ENCODE measurements at regions not wholly inside any gene's neighbourhood (a gene's known extent, or its start where the extent isn't known, plus 50 kb on each side); places are given as distances from the start of the nearest gene placed in this dataset.

DNA sequence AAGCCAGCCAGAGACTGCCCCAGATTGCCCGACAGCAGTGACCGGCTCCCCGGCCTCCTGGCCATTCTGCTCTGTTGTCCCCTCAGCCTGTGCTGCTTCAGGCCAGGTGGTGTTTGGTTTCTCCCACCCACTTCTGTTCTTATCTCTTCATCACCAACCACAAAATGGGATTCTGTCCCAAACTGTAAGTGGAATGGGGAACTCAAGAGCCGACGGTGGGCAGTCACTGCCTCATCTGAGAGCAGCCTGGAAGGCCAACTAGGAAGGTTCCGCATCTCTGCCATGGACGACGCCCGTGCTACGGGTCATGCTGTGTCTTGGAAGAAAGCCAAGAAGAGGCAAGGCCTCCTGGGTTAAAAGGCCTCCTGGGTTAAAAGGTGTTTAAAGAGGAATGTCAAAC, 219.0 kb upstream of the PIK3R1 start:
- TF ChIP-seq, protein P1, sequence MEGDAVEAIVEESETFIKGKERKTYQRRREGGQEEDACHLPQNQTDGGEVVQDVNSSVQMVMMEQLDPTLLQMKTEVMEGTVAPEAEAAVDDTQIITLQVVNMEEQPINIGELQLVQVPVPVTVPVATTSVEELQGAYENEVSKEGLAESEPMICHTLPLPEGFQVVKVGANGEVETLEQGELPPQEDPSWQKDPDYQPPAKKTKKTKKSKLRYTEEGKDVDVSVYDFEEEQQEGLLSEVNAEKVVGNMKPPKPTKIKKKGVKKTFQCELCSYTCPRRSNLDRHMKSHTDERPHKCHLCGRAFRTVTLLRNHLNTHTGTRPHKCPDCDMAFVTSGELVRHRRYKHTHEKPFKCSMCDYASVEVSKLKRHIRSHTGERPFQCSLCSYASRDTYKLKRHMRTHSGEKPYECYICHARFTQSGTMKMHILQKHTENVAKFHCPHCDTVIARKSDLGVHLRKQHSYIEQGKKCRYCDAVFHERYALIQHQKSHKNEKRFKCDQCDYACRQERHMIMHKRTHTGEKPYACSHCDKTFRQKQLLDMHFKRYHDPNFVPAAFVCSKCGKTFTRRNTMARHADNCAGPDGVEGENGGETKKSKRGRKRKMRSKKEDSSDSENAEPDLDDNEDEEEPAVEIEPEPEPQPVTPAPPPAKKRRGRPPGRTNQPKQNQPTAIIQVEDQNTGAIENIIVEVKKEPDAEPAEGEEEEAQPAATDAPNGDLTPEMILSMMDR (IDR thresholded peaks at IDR 0.05 in 2 of 3, conservative IDR thresholded peaks at IDR 0.05 in 1 of 3; ENCODE audit: control insufficient read depth in 2 of 3, extremely low read depth in 1 of 3, insufficient read depth in 1 of 3, low read depth in 3 of 3, low read length in 3 of 3): no peak
- TF ChIP-seq RBBP5 (conservative IDR thresholded peaks at IDR 0.05) (no peak), CHD4 (IDR thresholded peaks at IDR 0.05) (no peak), POLR2A (IDR thresholded peaks at IDR 0.05; ENCODE audit: low read depth, low read length) (no peak), GABPA (IDR thresholded peaks at IDR 0.05; ENCODE audit: low read depth) (no peak), POLR2AphosphoS5 (IDR thresholded peaks at IDR 0.05; ENCODE audit: low read length) (no peak), EP300 (IDR thresholded peaks at IDR 0.05; ENCODE audit: borderline replicate concordance in 1 of 2, control insufficient read depth in 1 of 2, low read depth in 2 of 2, low read length in 2 of 2) (no peak), BACH1 (IDR thresholded peaks at IDR 0.05; ENCODE audit: borderline replicate concordance) (no peak), MXI1 (IDR thresholded peaks at IDR 0.05; ENCODE audit: low read depth, low read length) (no peak)
- TF ChIP-seq, protein P2, sequence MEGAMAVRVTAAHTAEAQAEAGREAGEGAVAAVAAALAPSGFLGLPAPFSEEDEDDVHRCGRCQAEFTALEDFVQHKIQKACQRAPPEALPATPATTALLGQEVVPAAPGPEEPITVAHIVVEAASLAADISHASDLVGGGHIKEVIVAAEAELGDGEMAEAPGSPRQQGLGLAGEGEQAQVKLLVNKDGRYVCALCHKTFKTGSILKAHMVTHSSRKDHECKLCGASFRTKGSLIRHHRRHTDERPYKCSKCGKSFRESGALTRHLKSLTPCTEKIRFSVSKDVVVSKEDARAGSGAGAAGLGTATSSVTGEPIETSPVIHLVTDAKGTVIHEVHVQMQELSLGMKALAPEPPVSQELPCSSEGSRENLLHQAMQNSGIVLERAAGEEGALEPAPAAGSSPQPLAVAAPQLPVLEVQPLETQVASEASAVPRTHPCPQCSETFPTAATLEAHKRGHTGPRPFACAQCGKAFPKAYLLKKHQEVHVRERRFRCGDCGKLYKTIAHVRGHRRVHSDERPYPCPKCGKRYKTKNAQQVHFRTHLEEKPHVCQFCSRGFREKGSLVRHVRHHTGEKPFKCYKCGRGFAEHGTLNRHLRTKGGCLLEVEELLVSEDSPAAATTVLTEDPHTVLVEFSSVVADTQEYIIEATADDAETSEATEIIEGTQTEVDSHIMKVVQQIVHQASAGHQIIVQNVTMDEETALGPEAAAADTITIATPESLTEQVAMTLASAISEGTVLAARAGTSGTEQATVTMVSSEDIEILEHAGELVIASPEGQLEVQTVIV (IDR thresholded peaks at IDR 0.05; ENCODE audit: borderline replicate concordance, partially characterized antibody): no peak
- TF ChIP-seq, protein P3, sequence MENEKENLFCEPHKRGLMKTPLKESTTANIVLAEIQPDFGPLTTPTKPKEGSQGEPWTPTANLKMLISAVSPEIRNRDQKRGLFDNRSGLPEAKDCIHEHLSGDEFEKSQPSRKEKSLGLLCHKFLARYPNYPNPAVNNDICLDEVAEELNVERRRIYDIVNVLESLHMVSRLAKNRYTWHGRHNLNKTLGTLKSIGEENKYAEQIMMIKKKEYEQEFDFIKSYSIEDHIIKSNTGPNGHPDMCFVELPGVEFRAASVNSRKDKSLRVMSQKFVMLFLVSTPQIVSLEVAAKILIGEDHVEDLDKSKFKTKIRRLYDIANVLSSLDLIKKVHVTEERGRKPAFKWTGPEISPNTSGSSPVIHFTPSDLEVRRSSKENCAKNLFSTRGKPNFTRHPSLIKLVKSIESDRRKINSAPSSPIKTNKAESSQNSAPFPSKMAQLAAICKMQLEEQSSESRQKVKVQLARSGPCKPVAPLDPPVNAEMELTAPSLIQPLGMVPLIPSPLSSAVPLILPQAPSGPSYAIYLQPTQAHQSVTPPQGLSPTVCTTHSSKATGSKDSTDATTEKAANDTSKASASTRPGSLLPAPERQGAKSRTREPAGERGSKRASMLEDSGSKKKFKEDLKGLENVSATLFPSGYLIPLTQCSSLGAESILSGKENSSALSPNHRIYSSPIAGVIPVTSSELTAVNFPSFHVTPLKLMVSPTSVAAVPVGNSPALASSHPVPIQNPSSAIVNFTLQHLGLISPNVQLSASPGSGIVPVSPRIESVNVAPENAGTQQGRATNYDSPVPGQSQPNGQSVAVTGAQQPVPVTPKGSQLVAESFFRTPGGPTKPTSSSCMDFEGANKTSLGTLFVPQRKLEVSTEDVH (IDR thresholded peaks at IDR 0.05; ENCODE audit: low read depth, partially characterized antibody): no peak
- TF ChIP-seq, protein P4, sequence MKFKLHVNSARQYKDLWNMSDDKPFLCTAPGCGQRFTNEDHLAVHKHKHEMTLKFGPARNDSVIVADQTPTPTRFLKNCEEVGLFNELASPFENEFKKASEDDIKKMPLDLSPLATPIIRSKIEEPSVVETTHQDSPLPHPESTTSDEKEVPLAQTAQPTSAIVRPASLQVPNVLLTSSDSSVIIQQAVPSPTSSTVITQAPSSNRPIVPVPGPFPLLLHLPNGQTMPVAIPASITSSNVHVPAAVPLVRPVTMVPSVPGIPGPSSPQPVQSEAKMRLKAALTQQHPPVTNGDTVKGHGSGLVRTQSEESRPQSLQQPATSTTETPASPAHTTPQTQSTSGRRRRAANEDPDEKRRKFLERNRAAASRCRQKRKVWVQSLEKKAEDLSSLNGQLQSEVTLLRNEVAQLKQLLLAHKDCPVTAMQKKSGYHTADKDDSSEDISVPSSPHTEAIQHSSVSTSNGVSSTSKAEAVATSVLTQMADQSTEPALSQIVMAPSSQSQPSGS (IDR thresholded peaks at IDR 0.05; ENCODE audit: low read length): no peak
- TF ChIP-seq, protein P5, sequence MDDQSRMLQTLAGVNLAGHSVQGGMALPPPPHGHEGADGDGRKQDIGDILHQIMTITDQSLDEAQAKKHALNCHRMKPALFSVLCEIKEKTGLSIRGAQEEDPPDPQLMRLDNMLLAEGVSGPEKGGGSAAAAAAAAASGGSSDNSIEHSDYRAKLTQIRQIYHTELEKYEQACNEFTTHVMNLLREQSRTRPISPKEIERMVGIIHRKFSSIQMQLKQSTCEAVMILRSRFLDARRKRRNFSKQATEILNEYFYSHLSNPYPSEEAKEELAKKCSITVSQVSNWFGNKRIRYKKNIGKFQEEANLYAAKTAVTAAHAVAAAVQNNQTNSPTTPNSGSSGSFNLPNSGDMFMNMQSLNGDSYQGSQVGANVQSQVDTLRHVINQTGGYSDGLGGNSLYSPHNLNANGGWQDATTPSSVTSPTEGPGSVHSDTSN (IDR thresholded peaks at IDR 0.05; ENCODE audit: insufficient replicate concordance, low read depth, low read length): no peak
